Frontal cortex (tissue), 3 donors: ENCODE measurements at regions not wholly inside any gene's neighbourhood (a gene's known extent, or its start where the extent isn't known, plus 50 kb on each side); places are given as distances from the start of the nearest gene placed in this dataset.

ENCODE experiments used
- DNase-seq, 2 donors: peaks; one replicate each; pipeline ENCODE4 v3.0.0; 2012; ENCODE audit warnings: low spot score in 2 of 2
- FAIRE-seq: peaks from 2 replicates; lab custom pipeline; 2012; peaks lifted over from hg19 to GRCh38; lab: Jason Lieb, UNC
- donor health status: control.
- donor health status: control.
- donor health status: control.

DNA sequence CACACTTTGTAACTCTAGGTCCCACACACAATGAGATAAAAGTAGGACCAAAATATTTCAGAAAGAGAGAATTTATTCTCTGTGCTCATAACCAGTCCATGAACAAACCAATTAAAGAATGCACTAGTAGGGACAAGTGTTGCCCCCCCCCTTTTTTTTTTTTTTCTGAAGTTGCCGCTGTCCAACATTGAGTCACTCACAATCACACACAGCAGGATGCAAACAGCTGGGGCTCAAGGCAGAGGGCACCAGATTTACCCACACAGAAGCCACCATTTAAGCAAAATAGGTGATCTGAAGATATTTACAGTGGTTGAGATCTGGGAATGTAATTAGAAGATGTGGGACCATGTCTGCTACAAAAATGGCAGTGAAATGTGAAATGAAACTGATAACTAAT, 850.9 kb upstream of the SLIT2 start:
- DNase-seq = no peak
- no peak for FAIRE-seq

DNA sequence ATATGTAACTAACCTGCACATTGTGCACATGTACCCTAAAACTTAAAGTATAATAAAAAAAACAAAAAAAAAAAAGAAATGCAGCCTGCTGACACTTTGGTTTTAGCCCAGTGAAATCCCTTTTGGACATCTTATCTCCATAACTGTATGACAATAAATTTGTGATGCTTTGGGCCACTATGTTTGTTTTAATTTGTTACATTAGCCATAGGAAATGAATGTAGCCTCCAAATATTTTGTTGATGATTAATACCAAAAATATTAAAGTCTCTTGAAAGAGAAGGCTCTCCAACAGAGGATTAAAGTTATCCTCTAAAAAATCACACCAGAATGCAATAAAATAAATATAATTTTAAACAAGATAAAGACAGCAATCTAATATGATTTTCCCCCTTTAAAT, 852.7 kb upstream of the SLIT2 start:
- no peak for DNase-seq
- no peak for FAIRE-seq

DNA sequence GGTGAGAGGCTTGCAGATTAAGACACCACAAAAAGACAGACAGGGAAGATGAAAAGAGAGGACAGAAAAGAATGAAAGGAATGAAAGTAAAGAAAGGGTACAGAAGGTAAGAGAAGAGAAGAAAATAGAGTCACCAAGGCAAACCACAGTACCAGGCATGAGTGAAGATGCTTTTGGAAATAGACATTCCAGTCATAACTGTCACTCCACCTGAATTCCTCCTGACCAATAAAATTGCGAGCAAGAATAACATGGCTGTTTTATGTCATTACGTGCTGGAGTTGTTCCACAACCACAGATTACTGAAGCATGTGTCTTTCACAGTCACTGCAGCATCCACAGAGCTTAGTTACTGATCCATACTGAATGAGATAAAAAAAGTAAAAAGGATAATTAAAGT, 864.9 kb upstream of the SLIT2 start:
- no peak for FAIRE-seq
- DNase-seq = no peak

DNA sequence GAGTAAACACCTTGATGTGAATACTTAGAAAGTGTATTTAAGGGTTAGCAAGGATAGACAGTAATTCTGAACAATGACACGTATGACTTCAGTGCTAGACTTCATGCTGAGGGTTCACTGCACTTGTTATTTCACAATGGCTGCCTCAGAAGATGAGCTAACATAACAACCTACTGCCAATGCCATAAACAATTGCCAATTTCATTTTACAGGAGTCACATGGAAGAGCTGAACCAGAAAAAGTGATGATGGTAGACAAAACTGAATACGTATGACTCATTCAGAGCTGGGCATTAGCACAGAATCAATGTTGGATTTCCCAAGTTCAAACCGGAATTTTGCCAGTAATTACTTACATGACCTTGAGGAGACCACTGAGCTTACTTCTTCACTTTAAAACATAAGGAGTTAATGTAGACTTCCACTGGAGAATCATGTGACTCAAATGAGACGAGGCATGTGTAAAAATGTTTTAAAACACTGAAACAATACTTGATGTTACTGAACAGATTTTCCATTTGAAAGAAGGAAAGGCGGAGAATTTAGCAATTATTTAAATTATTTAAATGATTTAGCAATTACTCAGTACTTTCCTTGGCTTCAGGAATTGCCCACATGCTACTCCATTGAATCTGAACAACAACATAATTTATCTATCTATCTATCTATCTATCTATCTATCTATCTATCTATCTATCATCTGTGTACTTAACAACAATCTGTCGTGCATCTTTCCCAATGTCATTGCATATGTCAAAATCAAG, 868.5 kb upstream of the SLIT2 start:
- FAIRE-seq (no peak), DNase-seq (no peak)

DNA sequence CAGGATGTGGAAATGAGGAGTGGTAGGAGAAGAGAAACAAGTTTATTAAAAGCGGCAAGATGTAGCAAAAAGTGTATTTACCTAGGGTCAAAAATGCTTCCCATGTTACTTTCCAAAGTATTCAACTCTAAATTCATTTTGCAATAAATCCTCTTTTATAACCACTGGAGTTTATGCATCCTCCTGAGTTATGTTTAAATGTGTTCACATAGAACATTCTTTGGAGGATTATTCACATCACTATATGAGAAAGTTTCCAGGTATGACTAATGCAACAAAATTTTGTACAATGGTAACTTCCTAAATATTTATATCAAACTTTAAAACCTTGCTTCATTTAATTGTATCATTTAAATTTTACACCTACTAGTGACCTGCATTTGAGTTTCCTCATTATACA, 870.6 kb upstream of the SLIT2 start:
- DNase-seq (no peak), FAIRE-seq (no peak)

DNA sequence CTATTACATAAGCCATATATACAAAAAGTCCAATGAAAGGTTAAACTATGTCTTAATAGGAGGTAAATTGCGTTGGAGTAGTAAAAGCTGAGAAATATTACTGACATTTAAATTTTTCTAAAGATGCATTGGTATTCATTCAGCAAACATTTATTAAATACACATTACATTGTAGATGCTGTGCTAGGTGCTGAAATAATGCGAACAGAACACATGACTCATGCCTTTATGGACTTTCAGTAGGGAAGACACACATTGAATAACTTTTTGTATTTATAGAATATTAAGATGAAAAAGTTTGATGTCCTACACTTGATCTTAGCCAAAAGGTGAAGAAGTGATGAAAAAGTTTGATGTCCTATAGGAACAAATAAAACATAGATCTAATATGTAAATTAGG, 871.1 kb upstream of the SLIT2 start:
- DNase-seq = no peak
- FAIRE-seq = no peak

DNA sequence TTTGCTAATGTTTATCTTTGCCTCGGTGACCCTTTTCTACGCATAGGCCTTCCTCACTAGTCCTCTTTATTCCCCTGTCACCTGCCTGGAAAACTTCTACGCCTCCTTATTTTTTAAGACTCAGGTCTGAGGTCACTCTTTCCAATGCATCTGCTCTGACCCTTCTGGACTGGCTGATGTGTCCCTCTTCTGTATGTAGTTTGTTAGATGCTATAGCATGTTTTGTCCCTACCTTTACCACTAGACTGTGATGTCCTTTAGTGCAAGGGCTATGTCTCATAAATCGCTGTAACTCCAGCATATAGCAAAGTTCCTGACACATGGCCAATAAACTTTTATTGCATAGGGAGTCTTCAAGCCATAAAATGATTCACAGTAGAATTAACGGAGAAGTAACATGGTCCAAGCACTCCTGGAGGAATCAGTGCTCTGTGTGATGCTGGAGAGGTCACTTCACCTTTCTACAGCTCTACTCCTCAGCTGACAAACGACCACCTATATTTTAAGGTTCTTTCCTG, 872.5 kb upstream of the SLIT2 start:
- DNase-seq (no peak), FAIRE-seq (no peak)

DNA sequence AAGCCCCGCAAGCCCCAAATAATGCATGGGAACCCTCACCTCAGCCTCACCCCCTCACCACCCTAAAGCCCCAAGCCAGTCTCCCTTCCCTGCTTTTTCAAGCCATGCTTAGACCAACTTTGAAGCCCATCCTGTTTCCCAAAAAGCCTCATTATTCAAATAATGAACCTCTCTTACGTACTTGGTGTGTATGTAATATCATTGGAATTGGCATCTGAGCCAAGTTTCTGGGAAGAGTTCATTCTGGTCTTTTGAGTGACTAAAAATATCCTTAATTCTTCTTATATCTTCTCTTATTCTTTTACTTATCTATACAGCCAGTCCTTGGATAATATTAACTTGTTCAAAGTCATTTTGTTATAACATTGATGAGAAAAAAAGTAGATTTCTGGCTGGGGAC, 875.8 kb upstream of the SLIT2 start:
- FAIRE-seq = no peak
- no peak for DNase-seq

DNA sequence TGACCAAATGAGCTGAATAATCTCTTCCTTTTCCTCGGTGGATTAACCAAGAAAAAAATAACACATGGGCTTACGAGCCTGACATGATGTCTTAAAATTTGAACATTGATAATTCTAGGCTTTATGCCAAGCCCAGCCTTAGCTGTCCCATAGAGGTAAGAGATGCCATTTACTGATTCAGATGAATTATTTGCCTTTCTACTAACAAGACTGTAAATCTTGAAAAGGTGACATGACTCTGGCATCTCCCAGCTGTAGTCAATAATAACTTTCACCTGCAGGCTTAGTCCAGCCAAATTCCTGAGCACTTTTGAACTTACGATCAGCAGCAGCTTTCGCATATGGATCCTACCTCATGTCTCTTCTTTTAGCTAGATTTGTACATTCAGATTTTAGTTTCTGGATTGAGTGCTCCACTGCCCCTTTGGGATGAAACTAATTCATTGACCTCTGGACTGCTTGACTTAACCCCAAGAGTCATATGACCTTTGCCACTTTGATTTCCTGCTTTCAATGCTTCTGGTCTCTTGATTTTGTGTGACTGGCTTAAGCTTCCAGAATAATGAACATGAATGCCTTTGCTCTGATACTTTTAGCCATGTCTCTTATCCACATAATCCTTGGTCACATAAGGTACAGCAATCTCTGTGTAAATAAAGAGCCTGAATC, 876.4 kb upstream of the SLIT2 start:
- no peak for DNase-seq
- no peak for FAIRE-seq

DNA sequence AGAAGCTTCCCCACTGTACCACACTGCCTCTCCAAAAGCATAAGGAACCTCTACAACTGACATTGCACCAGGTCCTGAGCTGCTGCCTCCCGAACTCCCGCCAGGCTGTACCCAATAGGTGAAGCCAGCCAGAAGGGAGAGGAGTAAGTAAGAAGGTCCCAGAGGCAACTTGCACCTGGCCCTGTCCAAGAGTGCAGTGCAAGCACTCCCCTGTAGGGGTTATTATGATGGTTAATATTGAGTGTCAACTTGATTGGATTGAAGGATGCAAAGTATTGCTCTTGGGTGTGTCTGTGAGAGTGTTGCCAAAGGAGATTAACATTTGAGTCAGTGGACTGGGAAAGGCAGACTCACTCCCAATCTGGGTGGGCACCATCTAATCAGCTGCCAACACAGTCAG, 879.3 kb upstream of the SLIT2 start:
- FAIRE-seq (no peak), DNase-seq (no peak)

DNA sequence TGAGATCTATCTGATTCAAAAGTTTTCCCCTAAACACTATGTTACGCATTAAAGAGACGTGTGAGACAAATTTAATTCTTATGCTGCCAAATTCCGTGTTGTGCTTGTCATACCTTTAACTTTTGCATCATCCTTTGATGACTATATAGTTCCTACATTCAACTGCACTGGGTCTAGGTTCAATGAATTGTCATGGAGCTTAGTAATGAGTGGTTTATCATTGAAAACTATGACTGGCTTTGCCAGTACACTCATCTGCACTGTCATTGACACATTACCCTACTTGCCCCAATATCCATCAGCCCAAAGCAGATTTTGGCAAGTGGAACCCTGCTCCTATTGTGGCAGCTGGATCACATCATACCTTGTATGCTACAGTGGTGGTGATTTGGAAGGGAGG, 882.9 kb upstream of the SLIT2 start:
- DNase-seq (no peak), FAIRE-seq (no peak)

DNA sequence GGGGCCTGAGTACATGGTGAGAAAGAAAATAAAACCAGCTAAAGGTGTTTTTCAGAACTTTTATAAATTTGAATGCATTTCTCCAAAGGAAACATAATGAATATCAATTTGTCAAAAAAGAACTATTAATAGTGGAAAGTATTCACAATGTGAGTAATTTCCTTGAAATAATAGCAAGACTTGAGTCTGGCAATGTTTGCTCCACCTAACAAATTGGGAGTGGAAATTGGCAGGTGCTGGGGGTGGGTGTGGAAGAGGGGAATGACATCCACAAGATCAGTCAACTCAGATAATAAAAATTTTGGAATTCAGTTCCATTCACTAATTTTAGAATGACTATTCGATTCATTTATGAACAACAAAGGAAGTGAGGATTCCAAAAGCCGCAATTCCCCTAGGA, 884.8 kb upstream of the SLIT2 start:
- no peak for DNase-seq

DNA sequence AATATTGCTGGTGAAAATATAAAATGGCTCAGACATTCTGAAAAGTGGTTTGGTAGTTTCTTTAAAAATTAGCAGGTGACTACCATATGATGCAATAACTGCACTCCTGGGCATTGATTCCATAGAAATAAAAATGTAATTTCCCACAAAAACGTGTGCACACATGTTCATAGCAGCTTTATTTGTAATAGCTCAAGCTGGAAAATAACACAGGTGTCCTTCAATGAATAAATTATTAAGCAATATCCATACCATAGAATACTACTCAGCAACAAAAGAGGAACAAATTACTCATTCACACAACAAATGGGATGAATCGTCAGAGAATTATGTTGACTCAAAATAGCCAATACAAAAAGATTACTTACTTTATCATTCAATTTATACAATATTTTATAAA, 893.7 kb upstream of the SLIT2 start:
- DNase-seq (no peak), FAIRE-seq (no peak)

More for the DNA sequence above, 884.8 kb upstream of the SLIT2 start:
- FAIRE-seq = no peak

DNA sequence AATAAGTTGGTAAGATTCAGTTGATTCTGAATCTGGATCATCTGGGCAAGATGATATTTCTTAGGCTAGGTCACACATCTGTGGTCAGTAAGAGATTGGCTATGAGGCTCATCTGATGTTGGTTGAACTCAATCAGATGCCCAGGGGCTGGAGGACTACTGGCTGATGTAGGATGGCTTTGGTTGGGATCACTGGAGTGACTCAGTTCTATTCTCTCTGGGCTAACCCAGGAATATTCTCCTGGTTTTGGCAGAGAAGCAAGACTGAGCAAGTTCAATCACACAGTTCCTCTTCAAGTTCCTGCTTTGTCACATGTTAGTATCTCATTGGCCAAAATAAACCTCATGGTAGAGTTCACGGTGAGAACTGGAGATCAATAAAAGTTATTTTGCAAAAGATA, 902.3 kb upstream of the SLIT2 start:
- FAIRE-seq (no peak), DNase-seq (no peak)

DNA sequence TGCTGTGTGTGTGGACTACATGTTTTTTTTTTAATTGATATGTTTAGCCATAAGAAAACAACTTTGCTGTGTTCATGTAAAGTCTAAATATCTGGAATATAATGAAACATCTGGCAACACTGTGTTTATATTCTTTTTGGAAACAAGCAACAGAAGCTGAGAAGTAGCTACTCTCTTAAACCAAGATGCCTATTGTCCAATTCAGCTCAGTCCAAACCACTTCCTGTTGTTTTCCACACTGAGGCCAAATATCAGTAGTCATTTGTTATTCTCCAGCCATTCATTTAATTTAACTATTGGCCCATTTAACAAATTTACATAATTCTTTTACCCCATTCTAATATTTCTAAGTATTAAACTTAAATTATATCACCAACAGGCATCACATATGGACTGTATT, 903.0 kb upstream of the SLIT2 start:
- FAIRE-seq (no peak), DNase-seq (no peak)

DNA sequence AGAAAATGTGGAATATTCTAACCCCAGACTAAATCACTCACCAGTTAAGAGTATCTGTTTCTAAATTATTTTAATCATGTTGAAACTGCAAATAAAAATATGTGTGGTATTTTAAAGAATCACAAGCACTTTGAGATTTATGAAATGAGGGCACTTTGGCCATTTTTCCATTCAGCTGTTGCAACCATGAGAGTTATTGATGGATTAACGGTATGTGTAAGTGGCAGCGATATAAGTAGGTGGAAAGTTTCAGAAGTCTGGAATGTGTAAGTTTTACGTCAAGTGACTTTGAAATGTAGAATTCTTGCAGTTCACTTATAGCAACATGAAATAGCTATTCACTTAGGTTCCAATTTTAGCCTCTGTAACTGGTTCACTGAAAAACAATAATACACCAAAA, 905.1 kb upstream of the SLIT2 start:
- DNase-seq (no peak), FAIRE-seq (no peak)

DNA sequence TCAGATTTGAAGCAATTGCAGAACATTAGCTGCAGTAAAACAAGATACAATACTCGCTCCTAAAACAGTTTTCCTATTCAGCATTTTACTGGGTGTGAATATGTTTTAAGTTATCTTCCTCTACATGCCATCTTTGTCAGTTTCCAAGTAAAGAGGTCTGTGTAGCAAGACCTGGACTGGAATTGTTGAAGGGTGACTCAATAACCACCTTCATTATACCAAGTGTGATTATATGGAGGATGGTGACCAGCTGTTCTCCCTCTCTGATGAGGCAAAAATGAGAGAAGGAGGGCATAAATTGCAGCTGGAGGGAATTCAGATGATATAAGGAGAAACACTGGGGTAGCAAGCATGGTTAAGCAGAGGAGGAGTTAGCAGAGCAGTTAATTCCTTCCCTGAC, 922.1 kb upstream of the SLIT2 start:
- FAIRE-seq = no peak
- no peak for DNase-seq

DNA sequence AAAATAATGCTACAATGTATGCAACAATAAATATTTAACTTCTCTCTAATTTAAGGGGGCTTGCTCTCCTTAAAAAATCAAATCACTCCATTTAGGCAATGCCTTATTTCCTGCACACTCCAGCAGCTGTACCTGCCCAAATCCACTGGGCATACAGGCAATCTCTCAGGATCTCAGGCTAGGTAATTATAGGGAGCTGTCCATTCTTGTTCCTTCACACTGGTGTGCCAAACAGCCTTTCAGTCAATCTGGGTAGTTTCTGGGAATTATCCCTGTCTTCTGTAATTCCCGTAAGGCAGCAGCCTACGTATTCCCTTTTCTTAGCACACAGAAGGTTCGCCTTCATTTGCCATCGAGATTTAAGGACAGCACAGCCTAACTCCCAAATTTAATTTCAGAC, 922.6 kb upstream of the SLIT2 start:
- FAIRE-seq (no peak), DNase-seq (no peak)

DNA sequence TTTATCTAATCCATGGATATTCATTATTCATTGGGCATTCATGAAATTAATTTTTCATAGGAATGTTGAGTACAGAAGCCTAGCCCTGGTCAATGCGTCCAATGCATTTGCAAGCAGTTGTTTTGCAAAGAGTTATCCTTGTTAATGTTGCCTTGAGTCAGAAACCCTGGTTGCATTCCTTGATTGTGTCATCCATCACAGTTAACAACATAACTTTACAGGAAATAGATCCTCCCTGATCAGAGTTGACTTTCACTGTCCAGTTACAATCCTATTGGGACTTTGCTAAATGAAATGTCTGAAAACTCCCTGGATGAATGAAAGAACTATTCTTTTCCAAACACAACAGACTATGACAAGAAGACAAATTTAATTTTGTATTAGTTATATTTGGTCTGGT, 924.3 kb upstream of the SLIT2 start:
- no peak for FAIRE-seq
- DNase-seq = no peak

DNA sequence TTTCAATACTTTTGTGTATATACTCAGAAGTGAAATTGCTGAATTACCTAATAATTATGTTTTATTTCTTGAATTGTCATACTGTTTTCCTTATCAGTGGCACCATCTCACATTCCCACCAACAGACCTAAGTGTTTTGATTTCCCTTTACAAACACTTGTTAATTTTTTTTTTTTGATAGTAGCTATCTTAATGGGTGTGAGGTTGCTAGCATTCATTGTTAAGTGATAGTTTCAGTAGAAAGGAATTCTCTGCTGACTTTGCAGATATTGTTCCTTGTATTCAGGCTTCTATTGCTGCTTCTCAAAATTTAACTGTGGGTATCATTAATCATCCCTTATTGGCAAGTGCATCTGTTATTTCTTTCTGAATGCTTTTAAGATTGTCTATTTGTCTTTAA, 927.5 kb upstream of the SLIT2 start:
- FAIRE-seq = no peak

DNA sequence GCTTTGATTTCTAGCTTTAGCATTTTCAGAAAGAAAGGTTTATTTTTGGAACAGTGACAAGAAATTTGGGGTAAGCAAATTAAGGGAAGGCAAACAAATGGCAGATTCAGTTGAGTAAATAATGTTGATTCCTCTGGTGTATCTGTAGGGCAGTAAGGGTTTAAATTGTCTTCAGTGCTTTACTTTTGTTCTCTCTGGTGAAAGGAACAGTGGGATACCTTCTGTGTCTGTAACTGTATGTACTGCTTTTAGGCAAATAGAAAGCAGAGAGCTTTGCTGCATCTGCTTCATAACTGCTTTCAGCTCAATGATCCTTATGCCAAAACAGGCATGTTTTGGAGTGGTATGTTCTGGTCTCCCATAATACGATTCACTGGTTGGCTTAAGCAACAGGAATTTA, 932.1 kb upstream of the SLIT2 start:
- FAIRE-seq (no peak), DNase-seq (no peak)

More for the DNA sequence above, 927.5 kb upstream of the SLIT2 start:
- no peak for DNase-seq

DNA sequence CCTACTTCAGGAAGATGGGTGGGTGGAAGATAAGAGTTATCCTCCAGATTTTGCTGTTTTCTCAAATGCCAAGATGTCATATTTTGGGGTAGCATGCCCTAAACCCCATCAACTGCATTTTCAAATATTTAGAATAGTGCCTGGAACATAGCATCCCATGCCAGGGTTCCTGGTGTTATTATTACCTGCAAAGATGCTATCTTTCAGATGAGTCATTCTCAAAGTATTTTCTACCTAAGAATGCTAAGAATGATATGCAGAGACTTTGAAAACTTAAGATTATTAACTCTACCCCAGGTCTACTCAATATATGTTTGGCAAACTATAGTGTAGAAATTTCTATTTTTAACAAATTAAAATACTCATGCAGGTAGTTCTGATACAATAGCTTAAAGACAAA, 934.3 kb upstream of the SLIT2 start:
- DNase-seq = no peak
- no peak for FAIRE-seq
